ENCODE measurements at regions not wholly inside any gene's neighbourhood (a gene's known extent, or its start where the extent isn't known, plus 50 kb on each side); places are given as distances from the start of the nearest gene placed in this dataset.

GRCh38 chr1:221845650-221846371 lies 103.9 kb upstream of the DUSP10 start:
- no peak for DNase-seq (ENCODE audit: low spot score)

- no peak for DNase-seq (ENCODE audit: low spot score)
Observed at GRCh38 chr1:221841983-221842335, 100.1 kb upstream of the DUSP10 start.

- peak; percentile 50 for DNase-seq (ENCODE audit: low spot score)
Observed at GRCh38 chr1:221841251-221841982, 99.5 kb upstream of the DUSP10 start.

- no peak for DNase-seq (ENCODE audit: low spot score)
Observed at GRCh38 chr1:221840511-221841243, 98.8 kb upstream of the DUSP10 start.

- DNase-seq (ENCODE audit: low spot score), result peak; percentile 45
Observed at GRCh38 chr1:221839782-221840395, 98.0 kb upstream of the DUSP10 start.

- no peak for DNase-seq (ENCODE audit: low spot score)
Observed at GRCh38 chr1:221839321-221839720, 97.4 kb upstream of the DUSP10 start.

- no peak for DNase-seq (ENCODE audit: low spot score)
Observed at GRCh38 chr1:221837896-221838295, 96.0 kb upstream of the DUSP10 start.

- no peak for DNase-seq (ENCODE audit: low spot score)
Observed at GRCh38 chr1:221834698-221835513, 93.0 kb upstream of the DUSP10 start.

- DNase-seq (ENCODE audit: low spot score), result no peak
Observed at GRCh38 chr1:221832617-221833016, 90.7 kb upstream of the DUSP10 start.

- DNase-seq (ENCODE audit: low spot score), result no peak
Observed at GRCh38 chr1:221832151-221832550, 90.3 kb upstream of the DUSP10 start.

GRCh38 chr1:221829327-221830015 lies 87.6 kb upstream of the DUSP10 start:
- peak; percentile 86 for DNase-seq (ENCODE audit: low spot score)

GRCh38 chr1:221827307-221827642 lies 85.4 kb upstream of the DUSP10 start:
- DNase-seq (ENCODE audit: low spot score), result no peak

- no peak for DNase-seq (ENCODE audit: low spot score)
Observed at GRCh38 chr1:221824909-221825308, 83.0 kb upstream of the DUSP10 start.

- DNase-seq (ENCODE audit: low spot score), result peak; percentile 56
Observed at GRCh38 chr1:221824025-221824424, 82.1 kb upstream of the DUSP10 start.

GRCh38 chr1:221823561-221823960 lies 81.7 kb upstream of the DUSP10 start:
- DNase-seq (ENCODE audit: low spot score), result no peak

- no peak for DNase-seq (ENCODE audit: low spot score)
Observed at GRCh38 chr1:221823149-221823548, 81.3 kb upstream of the DUSP10 start.

- DNase-seq (ENCODE audit: low spot score), result no peak
Observed at GRCh38 chr1:221822591-221822990, 80.7 kb upstream of the DUSP10 start.

GRCh38 chr1:221816899-221817298 lies 75.0 kb upstream of the DUSP10 start:
- peak; percentile 39 for DNase-seq (ENCODE audit: low spot score)

- no peak for DNase-seq (ENCODE audit: low spot score)
Observed at GRCh38 chr1:221815660-221816059, 73.8 kb upstream of the DUSP10 start.

- no peak for DNase-seq (ENCODE audit: low spot score)
Observed at GRCh38 chr1:221813887-221814286, 72.0 kb upstream of the DUSP10 start.

GRCh38 chr1:221812905-221813597 lies 71.2 kb upstream of the DUSP10 start:
- DNase-seq (ENCODE audit: low spot score), result no peak

All from AG20443 (cell line).